ENCODE measurements at regions not wholly inside any gene's neighbourhood (a gene's known extent, or its start where the extent isn't known, plus 50 kb on each side); places are given as distances from the start of the nearest gene placed in this dataset.

DNA sequence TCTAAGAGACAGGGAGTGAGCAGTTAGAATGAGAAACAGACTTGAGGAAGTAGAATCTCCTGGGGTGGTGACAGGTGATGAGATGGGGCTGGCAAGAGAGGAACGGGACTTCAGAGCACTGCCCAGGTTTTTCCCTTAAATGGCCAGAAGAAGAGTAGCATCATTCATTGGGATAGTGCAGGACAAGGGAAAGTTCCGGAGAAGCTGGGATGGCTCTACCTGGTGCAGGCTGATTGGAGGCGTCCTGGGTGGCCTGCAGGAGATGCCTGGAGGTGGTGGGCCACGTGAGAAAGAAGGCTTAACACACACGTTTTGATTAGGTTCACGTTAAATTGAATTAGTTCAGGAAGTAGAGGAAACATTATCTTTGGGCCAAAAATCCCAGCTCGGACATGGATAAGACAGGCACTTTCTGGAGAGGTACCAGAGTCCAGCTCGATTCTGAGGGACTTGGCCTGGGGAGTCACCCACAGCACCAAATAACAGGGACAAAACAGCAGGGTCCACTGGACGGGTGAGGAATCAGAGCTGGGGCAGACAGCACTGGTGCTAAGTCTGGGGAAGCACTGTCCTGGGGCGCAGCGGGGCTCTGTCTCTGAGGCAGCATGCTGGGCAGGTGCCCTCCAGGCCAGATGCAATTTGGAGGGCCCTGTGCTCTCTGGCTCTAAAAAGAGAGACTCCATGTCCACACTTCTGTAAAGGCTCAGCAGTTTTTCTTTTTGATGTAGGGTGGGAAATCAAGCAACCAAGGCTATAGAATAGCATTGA, 512.3 kb upstream of the RAB6C start:
- Histone ChIP-seq H3K9me3 (ENCODE audit: control insufficient read depth, low read length) (no peaks in the 10 kb centered on the region), H3K4me1 (ENCODE audit: control insufficient read depth, insufficient read depth, low read length, poor library complexity, severe bottlenecking) (no peaks in the 10 kb centered on the region), H3K4me3 (ENCODE audit: extremely low read depth, insufficient read depth, low read length, poor library complexity, severe bottlenecking) (no peak overlapping the region), H3K27ac (ENCODE audit: low read depth, low read length, severe bottlenecking) (no peak overlapping the region), H3K36me3 (ENCODE audit: control insufficient read depth, insufficient read depth, low read length) (no peaks in the 10 kb centered on the region)
- 87 to 94% methylated on average over 11 of the region's 11 CpGs for WGBS, 2 experiments (ENCODE audit: insufficient coverage in 2 of 2)

DNA sequence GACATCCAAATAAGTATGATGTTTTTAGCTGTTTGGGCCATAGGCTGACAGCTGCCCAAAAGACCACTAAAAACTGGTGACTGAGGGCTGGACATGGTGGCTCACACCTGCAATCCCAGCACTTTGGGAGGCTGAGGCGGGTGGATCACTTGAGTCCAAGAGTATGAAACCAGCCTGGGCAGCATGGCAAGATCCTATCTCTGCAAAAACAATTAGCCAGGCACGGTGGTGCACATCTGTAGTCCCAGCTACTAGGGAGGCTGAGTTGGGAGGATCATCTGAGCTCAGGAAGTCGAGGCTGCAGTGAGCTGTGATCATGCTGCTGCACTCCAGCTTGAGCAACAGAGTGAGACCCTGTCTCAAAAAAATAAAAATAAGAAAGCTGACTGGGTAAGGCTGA, 511.5 kb upstream of the RAB6C start:
- Histone ChIP-seq H3K27ac (ENCODE audit: low read depth, low read length, severe bottlenecking) (no peak overlapping the region), H3K4me1 (ENCODE audit: control insufficient read depth, insufficient read depth, low read length, poor library complexity, severe bottlenecking) (no peaks in the 10 kb centered on the region), H3K9me3 (ENCODE audit: control insufficient read depth, low read length) (no peaks in the 10 kb centered on the region), H3K4me3 (ENCODE audit: extremely low read depth, insufficient read depth, low read length, poor library complexity, severe bottlenecking) (no peak overlapping the region), H3K36me3 (ENCODE audit: control insufficient read depth, insufficient read depth, low read length) (no peaks in the 10 kb centered on the region)
- WGBS, 2 experiments (ENCODE audit: insufficient coverage in 2 of 2) = 80 to 88% methylated on average over 3 of the region's 3 CpGs

DNA sequence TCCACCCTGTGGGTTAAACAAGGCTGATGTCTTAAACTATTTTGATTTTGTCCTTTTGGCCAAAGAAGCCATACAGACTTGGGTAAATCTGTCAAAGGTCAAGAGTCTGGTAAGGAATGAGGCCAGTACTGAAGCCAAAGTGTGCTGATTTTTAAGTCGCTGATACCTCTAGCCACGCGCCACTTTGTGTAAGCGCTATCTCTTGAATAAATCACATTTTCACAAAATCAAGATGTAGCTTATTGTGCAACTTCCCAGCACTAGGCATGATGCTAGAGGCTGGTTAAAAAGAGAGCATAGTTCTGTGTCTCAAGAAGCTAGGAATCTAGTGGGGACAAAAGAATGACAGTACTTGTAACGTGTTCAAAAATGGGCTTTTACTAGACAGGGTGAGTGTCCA, 510.6 kb upstream of the RAB6C start:
- no peaks in the 10 kb centered on the region for H3K36me3 ChIP-seq (ENCODE audit: control insufficient read depth, insufficient read depth, low read length)
- WGBS, 2 experiments (ENCODE audit: insufficient coverage in 2 of 2) = 77 to 88% methylated on average over 2 to 3 of the region's 5 CpGs
- no peak overlapping the region for H3K4me3 ChIP-seq (ENCODE audit: extremely low read depth, insufficient read depth, low read length, poor library complexity, severe bottlenecking)
- no peaks in the 10 kb centered on the region for H3K4me1 ChIP-seq (ENCODE audit: control insufficient read depth, insufficient read depth, low read length, poor library complexity, severe bottlenecking)
- no peaks in the 10 kb centered on the region for H3K9me3 ChIP-seq (ENCODE audit: control insufficient read depth, low read length)
- no peak overlapping the region for H3K27ac ChIP-seq (ENCODE audit: low read depth, low read length, severe bottlenecking)

DNA sequence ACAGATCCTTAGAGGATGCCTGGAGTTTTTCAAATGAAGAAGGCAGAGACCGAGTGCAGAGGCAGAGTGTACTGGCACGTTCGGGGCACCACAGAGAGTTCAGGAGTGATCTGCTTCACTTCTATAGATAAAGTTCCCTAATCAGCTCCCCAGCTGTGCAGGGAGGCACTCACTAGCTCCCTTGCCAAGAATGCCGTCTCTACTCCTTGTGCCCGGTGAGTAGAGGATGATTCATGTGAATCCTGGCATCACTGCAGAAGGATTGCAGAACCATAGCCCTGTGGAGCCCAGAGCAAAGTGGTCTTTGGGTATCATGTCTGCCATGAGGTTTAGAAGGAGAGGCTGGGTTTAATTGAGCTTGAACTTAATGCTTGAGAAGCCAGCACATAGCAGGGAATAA, 510.1 kb upstream of the RAB6C start:
- Histone ChIP-seq H3K4me3 (ENCODE audit: extremely low read depth, insufficient read depth, low read length, poor library complexity, severe bottlenecking) (no peak overlapping the region), H3K27ac (ENCODE audit: low read depth, low read length, severe bottlenecking) (no peak overlapping the region), H3K4me1 (ENCODE audit: control insufficient read depth, insufficient read depth, low read length, poor library complexity, severe bottlenecking) (no peaks in the 10 kb centered on the region), H3K9me3 (ENCODE audit: control insufficient read depth, low read length) (no peaks in the 10 kb centered on the region), H3K36me3 (ENCODE audit: control insufficient read depth, insufficient read depth, low read length) (no peaks in the 10 kb centered on the region)
- WGBS, 2 experiments (ENCODE audit: insufficient coverage in 2 of 2) = 78 to 85% methylated on average over 3 to 4 of the region's 5 CpGs

DNA sequence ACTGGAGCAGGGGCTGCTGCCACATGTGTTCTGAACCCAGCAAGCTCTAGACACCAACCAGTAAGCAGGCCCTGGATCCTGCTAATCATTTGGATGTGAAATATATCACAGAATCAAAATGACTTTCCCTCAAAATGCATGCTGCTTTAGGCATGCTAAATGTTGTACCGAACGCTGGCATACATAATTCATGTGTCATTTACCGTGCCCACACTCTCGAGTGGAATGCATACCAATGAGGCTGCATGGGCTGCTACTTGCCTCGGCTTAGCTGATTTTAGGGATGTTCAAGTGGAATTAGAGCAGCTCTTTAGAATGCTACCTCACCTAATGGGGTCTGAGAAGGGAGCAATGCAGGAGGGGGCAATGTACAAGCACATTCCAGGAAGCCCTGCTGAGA, 509.6 kb upstream of the RAB6C start:
- Histone ChIP-seq H3K9me3 (ENCODE audit: control insufficient read depth, low read length) (no peaks in the 10 kb centered on the region), H3K4me1 (ENCODE audit: control insufficient read depth, insufficient read depth, low read length, poor library complexity, severe bottlenecking) (no peaks in the 10 kb centered on the region), H3K36me3 (ENCODE audit: control insufficient read depth, insufficient read depth, low read length) (no peaks in the 10 kb centered on the region), H3K27ac (ENCODE audit: low read depth, low read length, severe bottlenecking) (no peak overlapping the region), H3K4me3 (ENCODE audit: extremely low read depth, insufficient read depth, low read length, poor library complexity, severe bottlenecking) (no peak overlapping the region)
- 85 to 91% methylated on average over 4 to 5 of the region's 5 CpGs for WGBS, 2 experiments (ENCODE audit: insufficient coverage in 2 of 2)

DNA sequence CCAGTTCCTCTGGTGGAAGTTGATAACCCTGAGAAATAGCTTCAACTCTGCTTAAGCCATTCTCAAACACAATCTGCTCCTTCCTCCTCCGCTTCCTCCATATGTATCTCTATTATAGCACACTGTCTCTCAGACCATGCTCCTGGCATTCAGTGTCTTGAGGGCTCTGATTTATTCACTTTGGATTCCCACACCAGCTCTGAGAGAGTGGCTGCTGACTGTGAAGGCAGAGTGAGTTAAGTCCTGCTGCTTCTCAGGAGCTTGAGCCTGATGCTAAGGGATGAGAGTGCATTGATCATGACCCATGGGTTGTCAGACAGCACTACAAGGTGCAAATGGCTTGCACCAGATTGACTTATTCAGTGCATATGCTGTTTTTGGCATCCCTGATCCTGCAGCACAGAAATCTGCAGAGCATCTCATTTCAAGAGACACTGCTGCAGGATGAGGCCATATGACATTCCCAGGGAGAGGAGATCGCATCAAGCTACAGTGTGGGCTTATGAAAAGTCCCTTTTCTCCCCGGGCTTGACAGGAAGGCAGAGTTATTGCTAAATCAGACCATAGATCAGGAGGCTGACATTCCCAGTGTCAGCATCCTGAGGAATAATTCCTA, 500.5 kb upstream of the RAB6C start:
- Histone ChIP-seq H3K9me3 (ENCODE audit: control insufficient read depth, low read length) (no peaks in the 10 kb centered on the region), H3K4me3 (ENCODE audit: extremely low read depth, insufficient read depth, low read length, poor library complexity, severe bottlenecking) (no peak overlapping the region), H3K36me3 (ENCODE audit: control insufficient read depth, insufficient read depth, low read length) (no peaks in the 10 kb centered on the region), H3K27ac (ENCODE audit: low read depth, low read length, severe bottlenecking) (no peak overlapping the region), H3K4me1 (ENCODE audit: control insufficient read depth, insufficient read depth, low read length, poor library complexity, severe bottlenecking) (peaks cover 4% of the 10 kb centered on the region)
- WGBS, 2 experiments (ENCODE audit: insufficient coverage in 2 of 2) = 86 to 88% methylated on average over 2 of the region's 3 CpGs

DNA sequence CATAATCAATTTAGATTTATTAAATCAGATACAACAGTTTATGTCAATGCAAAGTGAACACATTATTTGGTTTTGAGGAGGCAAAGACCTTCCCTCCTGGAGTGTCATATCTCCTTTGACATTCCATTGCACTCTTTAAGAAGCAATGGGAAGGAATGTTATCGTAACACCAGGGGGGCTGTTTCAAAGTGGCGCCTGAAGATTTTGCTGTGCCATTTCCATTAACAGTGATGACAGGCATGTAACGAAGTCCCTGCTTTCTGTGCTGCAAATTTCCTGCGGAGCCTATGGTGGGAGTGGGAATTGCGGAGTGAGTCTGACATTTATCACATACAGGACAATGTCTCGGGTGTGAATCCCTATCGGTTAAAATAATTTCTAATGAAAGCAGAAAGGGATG, 499.6 kb upstream of the RAB6C start:
- no peak overlapping the region for H3K27ac ChIP-seq (ENCODE audit: low read depth, low read length, severe bottlenecking)
- H3K9me3 ChIP-seq (ENCODE audit: control insufficient read depth, low read length) = no peaks in the 10 kb centered on the region
- 45 to 52% methylated on average over 4 to 7 of the region's 7 CpGs for WGBS, 2 experiments (ENCODE audit: insufficient coverage in 2 of 2)
- H3K4me3 ChIP-seq (ENCODE audit: extremely low read depth, insufficient read depth, low read length, poor library complexity, severe bottlenecking) = no peak overlapping the region
- H3K36me3 ChIP-seq (ENCODE audit: control insufficient read depth, insufficient read depth, low read length) = no peaks in the 10 kb centered on the region
- peaks cover 4% of the 10 kb centered on the region for H3K4me1 ChIP-seq (ENCODE audit: control insufficient read depth, insufficient read depth, low read length, poor library complexity, severe bottlenecking)

DNA sequence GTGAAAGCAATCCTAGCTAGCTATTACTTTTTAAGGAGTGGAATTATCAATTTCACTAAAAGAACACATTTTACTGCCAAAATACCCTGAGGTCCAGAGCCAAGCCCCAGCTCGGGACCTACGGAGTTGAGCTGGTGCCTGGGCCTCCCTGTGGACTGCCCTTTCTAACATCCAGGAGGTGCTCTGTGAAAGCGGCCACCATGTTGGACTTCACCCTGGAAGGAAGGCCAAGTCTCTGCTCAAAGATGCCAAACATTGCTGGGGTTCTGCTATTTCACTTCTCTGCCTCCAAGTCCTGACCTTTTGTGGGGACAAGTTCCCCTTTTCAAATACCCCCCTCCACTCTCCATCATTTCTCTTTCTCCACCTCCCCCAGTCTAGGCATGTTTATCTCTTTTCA, 498.7 kb upstream of the RAB6C start:
- Histone ChIP-seq H3K4me1 (ENCODE audit: control insufficient read depth, insufficient read depth, low read length, poor library complexity, severe bottlenecking) (peaks cover 4% of the 10 kb centered on the region), H3K9me3 (ENCODE audit: control insufficient read depth, low read length) (no peaks in the 10 kb centered on the region), H3K27ac (ENCODE audit: low read depth, low read length, severe bottlenecking) (no peak overlapping the region), H3K36me3 (ENCODE audit: control insufficient read depth, insufficient read depth, low read length) (no peaks in the 10 kb centered on the region), H3K4me3 (ENCODE audit: extremely low read depth, insufficient read depth, low read length, poor library complexity, severe bottlenecking) (no peak overlapping the region)
- 94 to 95% methylated on average over 3 of the region's 3 CpGs for WGBS, 2 experiments (ENCODE audit: insufficient coverage in 2 of 2)

DNA sequence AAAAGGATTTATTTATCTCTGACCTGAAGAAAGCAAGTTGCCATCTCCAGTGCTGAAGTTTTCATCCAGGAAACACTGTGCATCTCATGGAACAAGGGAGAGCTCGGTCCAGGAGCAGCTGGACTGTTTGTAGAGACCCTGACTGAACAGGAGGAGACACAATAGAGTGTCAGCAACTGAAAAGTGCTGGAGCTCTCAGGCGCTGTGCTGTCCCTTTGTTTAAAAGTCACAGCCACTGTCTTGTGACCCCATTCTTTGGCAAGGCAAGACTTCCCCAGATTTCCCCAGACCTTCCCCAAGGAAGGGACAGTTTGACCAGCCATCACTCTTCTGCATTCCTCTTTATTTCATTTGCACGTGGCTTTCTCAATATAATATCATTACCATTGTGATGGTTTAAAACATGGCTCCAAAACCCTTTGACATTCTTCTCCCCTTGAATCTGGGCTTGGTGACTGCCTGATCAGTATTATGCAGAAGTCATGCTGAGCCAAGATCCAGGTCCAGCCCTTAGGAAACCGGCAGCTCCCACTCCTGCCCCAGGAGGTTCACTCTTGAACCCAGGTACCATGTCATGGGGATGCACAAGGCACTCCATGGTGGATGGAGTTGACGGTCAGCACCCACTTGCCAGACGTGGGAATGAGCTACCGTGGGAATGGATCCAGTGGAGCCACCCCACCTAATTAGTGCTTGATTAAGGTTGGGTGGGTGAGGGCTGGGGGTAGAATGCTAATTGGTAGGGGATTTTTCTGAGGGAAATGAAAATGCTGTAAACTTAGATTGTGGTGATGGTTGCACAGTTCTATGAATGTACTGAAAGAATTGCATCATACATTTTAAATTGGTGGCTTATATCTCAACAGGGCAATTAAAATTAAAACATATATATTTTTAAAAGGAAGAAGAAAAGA, 497.9 kb upstream of the RAB6C start:
- Histone ChIP-seq H3K4me1 (ENCODE audit: control insufficient read depth, insufficient read depth, low read length, poor library complexity, severe bottlenecking) (peaks cover 4% of the 10 kb centered on the region), H3K36me3 (ENCODE audit: control insufficient read depth, insufficient read depth, low read length) (no peaks in the 10 kb centered on the region), H3K9me3 (ENCODE audit: control insufficient read depth, low read length) (no peaks in the 10 kb centered on the region), H3K27ac (ENCODE audit: low read depth, low read length, severe bottlenecking) (no peak overlapping the region), H3K4me3 (ENCODE audit: extremely low read depth, insufficient read depth, low read length, poor library complexity, severe bottlenecking) (no peak overlapping the region)
- WGBS, 2 experiments (ENCODE audit: insufficient coverage in 2 of 2) = 87 to 88% methylated on average over 5 to 6 of the region's 7 CpGs

DNA sequence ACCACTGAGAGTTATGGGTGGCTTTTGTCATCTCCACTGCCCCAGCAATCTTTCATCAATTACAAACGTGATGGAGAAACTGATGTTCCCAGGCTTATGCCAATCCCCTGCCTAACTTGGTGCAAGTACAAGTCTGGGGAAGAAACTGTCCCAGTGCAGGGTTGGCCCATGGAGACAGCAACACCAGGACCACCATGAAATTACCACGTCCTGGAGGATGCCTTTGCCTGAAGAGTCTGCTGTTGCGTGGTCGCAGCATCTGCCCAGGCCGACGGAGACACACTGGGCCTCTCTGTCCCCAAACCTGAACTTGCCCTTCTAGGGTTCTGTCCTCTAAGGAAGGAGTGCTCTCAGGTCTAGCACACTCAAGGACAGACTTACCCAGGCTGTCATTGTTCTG, 496.8 kb upstream of the RAB6C start:
- peaks cover 4% of the 10 kb centered on the region for H3K4me1 ChIP-seq (ENCODE audit: control insufficient read depth, insufficient read depth, low read length, poor library complexity, severe bottlenecking)
- H3K4me3 ChIP-seq (ENCODE audit: extremely low read depth, insufficient read depth, low read length, poor library complexity, severe bottlenecking) = no peak overlapping the region
- H3K9me3 ChIP-seq (ENCODE audit: control insufficient read depth, low read length) = no peaks in the 10 kb centered on the region
- H3K36me3 ChIP-seq (ENCODE audit: control insufficient read depth, insufficient read depth, low read length) = no peaks in the 10 kb centered on the region
- WGBS, 2 experiments (ENCODE audit: insufficient coverage in 2 of 2) = 91 to 92% methylated on average over 6 of the region's 6 CpGs
- H3K27ac ChIP-seq (ENCODE audit: low read depth, low read length, severe bottlenecking) = no peak overlapping the region
